ENCODE measurements at regions not wholly inside any gene's neighbourhood (a gene's known extent, or its start where the extent isn't known, plus 50 kb on each side); places are given as distances from the start of the nearest gene placed in this dataset.

DNA sequence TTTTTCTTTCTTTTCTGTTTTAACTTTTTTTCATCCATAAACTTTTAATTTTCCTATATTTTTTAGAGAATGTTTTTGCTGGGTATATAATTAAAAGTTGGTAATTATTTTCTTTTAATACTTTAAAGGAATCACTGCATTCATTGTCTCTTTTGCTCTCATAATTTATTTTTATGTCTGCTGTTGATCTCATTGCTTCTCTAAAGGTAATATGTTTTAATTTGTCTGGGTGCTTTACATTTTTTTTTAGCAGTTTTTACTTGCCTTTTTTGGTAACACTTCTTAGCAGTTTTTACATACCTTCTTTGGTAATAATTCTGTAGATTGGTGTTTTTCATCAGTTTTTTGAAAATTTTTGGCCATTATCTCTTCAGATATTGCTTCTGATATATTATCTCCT lies 89.4 kb upstream of the BMAL1 start:
- CTCF ChIA-PET = interaction anchor here (4.8 kb wide), 1 partner anchor 225 kb away, joined by 20 read pairs; no protein-coding TSS in a partner anchor

More for the DNA sequence above, 89.4 kb upstream of the BMAL1 start:
- Histone ChIP-seq H3K36me3 (replicated peaks in 1 of 2; ENCODE audit: control insufficient read depth in 1 of 2, insufficient read depth in 2 of 2, low read length in 1 of 2) (no peaks in the 10 kb centered on the region), H3K4me2 (no peak overlapping the region), H3K27ac (ENCODE audit: low read depth in 2 of 2, low read length in 1 of 2) (no peak overlapping the region), H3K9ac (no peak overlapping the region), H2AFZ (ENCODE audit: low read depth) (no peak overlapping the region), H4K20me1 (ENCODE audit: insufficient read depth) (no peaks in the 10 kb centered on the region), H3K27me3 (ENCODE audit: insufficient read depth) (no peaks in the 10 kb centered on the region), H3K79me2 (ENCODE audit: insufficient read depth) (no peaks in the 10 kb centered on the region), H3F3A (replicated peaks; ENCODE audit: insufficient read depth) (peaks cover 3% of the 10 kb centered on the region), H3K9me3 (peaks cover 11% of the 10 kb centered on the region; the same call in 1 of the 2 replicates), H3K4me3 (ENCODE audit: low read depth in 2 of 2, low read length in 1 of 2) (no peak overlapping the region), H3K4me1 (ENCODE audit: control insufficient read depth in 1 of 2, insufficient read depth in 2 of 2, low read depth in 1 of 2, low read length in 1 of 2) (no peaks in the 10 kb centered on the region), H3K9me2 (no peaks in the 10 kb centered on the region)
- POLR2A ChIA-PET = no interaction called here
- TF ChIP-seq FOXJ3 (CRISPR knock-in tag; IDR thresholded peaks at IDR 0.05) (no peak), RXRA (IDR thresholded peaks at IDR 0.05; ENCODE audit: borderline replicate concordance, low read depth) (no peak), CHD2 (IDR thresholded peaks at IDR 0.05; ENCODE audit: low read length, partially characterized antibody) (no peak), ELF1 (IDR thresholded peaks at IDR 0.05) (no peak), MXI1 (IDR thresholded peaks at IDR 0.05; ENCODE audit: low read depth, low read length) (no peak), YY1 (IDR thresholded peaks at IDR 0.05; ENCODE audit: low read depth) (no peak), NFIC (IDR thresholded peaks at IDR 0.05; ENCODE audit: borderline replicate concordance) (no peak), POLR2AphosphoS5 (IDR thresholded peaks at IDR 0.05; ENCODE audit: low read depth, low read length) (no peak), GATA2 (CRISPR knock-in tag; IDR thresholded peaks at IDR 0.05) (no peak), RAD21 (IDR thresholded peaks at IDR 0.05; ENCODE audit: low read length) (no peak), FOSL2 (IDR thresholded peaks at IDR 0.05; ENCODE audit: borderline replicate concordance, low read depth) (no peak)
- TF ChIP-seq, protein P1, sequence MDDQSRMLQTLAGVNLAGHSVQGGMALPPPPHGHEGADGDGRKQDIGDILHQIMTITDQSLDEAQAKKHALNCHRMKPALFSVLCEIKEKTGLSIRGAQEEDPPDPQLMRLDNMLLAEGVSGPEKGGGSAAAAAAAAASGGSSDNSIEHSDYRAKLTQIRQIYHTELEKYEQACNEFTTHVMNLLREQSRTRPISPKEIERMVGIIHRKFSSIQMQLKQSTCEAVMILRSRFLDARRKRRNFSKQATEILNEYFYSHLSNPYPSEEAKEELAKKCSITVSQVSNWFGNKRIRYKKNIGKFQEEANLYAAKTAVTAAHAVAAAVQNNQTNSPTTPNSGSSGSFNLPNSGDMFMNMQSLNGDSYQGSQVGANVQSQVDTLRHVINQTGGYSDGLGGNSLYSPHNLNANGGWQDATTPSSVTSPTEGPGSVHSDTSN (IDR thresholded peaks at IDR 0.05) = no peak
- TF ChIP-seq, protein P2, sequence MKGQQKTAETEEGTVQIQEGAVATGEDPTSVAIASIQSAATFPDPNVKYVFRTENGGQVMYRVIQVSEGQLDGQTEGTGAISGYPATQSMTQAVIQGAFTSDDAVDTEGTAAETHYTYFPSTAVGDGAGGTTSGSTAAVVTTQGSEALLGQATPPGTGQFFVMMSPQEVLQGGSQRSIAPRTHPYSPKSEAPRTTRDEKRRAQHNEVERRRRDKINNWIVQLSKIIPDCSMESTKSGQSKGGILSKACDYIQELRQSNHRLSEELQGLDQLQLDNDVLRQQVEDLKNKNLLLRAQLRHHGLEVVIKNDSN (IDR thresholded peaks at IDR 0.05; ENCODE audit: borderline replicate concordance, low read depth) = no peak
- TF ChIP-seq, protein P3, sequence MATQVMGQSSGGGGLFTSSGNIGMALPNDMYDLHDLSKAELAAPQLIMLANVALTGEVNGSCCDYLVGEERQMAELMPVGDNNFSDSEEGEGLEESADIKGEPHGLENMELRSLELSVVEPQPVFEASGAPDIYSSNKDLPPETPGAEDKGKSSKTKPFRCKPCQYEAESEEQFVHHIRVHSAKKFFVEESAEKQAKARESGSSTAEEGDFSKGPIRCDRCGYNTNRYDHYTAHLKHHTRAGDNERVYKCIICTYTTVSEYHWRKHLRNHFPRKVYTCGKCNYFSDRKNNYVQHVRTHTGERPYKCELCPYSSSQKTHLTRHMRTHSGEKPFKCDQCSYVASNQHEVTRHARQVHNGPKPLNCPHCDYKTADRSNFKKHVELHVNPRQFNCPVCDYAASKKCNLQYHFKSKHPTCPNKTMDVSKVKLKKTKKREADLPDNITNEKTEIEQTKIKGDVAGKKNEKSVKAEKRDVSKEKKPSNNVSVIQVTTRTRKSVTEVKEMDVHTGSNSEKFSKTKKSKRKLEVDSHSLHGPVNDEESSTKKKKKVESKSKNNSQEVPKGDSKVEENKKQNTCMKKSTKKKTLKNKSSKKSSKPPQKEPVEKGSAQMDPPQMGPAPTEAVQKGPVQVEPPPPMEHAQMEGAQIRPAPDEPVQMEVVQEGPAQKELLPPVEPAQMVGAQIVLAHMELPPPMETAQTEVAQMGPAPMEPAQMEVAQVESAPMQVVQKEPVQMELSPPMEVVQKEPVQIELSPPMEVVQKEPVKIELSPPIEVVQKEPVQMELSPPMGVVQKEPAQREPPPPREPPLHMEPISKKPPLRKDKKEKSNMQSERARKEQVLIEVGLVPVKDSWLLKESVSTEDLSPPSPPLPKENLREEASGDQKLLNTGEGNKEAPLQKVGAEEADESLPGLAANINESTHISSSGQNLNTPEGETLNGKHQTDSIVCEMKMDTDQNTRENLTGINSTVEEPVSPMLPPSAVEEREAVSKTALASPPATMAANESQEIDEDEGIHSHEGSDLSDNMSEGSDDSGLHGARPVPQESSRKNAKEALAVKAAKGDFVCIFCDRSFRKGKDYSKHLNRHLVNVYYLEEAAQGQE (IDR thresholded peaks at IDR 0.05; ENCODE audit: low read depth, low read length) = no peak
- TF ChIP-seq, protein P4, sequence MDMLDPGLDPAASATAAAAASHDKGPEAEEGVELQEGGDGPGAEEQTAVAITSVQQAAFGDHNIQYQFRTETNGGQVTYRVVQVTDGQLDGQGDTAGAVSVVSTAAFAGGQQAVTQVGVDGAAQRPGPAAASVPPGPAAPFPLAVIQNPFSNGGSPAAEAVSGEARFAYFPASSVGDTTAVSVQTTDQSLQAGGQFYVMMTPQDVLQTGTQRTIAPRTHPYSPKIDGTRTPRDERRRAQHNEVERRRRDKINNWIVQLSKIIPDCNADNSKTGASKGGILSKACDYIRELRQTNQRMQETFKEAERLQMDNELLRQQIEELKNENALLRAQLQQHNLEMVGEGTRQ (IDR thresholded peaks at IDR 0.05; ENCODE audit: borderline replicate concordance, low read depth, low read length) = no peak
- DNase-seq = no peak

All from SK-N-SH (cell line).